AG09319 (cell line): ENCODE measurements at regions not wholly inside any gene's neighbourhood (a gene's known extent, or its start where the extent isn't known, plus 50 kb on each side); places are given as distances from the start of the nearest gene placed in this dataset.

Source experiments
- DNase-seq: peaks from one replicate; pipeline ENCODE4 v3.0.0-alpha.2; 2010; ENCODE audit warnings: low read depth; ENCODE audit errors: extremely low read depth
- CTCF ChIP-seq: IDR thresholded peaks from 2 replicates; pipeline ENCODE4 v1.5.1; 2011; ENCODE audit warnings: low read depth, mild to moderate bottlenecking, inconsistent platforms, low read length, moderate library complexity

- DNase-seq = no peak
- no peak for TF ChIP-seq CTCF
Observed at GRCh38 chr20:24297993-24298392, 171.4 kb upstream of the SYNDIG1 start.

GRCh38 chr20:24296477-24297261, 172.8 kb upstream of the SYNDIG1 start:
- DNase-seq = no peak
- no peak for TF ChIP-seq CTCF

- no peak for DNase-seq
- no peak for TF ChIP-seq CTCF
Observed at GRCh38 chr20:24291014-24291413, 178.4 kb upstream of the SYNDIG1 start.

GRCh38 chr20:24289737-24290481, 179.5 kb upstream of the SYNDIG1 start:
- no peak for DNase-seq
- TF ChIP-seq CTCF = no peak

- no peak for TF ChIP-seq CTCF
- DNase-seq = no peak
Observed at GRCh38 chr20:24283186-24283585, 186.2 kb upstream of the SYNDIG1 start.

GRCh38 chr20:24277196-24277595, 192.2 kb upstream of the SYNDIG1 start:
- no peak for DNase-seq

More at GRCh38 chr20:24277196-24277595, 192.2 kb upstream of the SYNDIG1 start:
- TF ChIP-seq CTCF = no peak
